GM12873 (cell line): ENCODE measurements at regions not wholly inside any gene's neighbourhood (a gene's known extent, or its start where the extent isn't known, plus 50 kb on each side); places are given as distances from the start of the nearest gene placed in this dataset.

ENCODE experiments used
- TF ChIP-seq, protein P1 (sequence below): IDR thresholded peaks from 2 replicates; pipeline ENCODE4 v1.5.1; 2012; ENCODE audit warnings: low read depth, mild to moderate bottlenecking, moderate library complexity, low read length, control low read depth; ENCODE audit not compliant: insufficient read depth; ENCODE audit errors: missing control alignments

DNA sequence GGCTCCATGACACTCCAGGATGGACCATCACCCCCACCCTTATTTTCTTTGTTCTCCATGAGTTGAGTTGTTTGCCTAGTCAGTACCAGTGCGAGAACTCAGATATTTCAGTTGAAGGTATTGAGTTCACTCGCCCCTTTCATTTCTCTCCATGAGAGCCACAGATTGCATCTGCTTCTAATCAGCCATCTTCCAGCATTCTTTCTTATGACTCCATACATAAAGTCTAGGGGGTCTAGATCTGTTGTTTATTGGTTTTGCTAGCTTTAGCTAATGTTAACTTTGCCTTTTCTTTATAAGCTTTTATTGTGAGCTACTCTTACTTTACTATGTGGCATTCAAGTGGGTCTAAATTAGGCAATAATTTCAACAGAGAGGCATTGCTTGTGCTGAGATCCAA, 71.6 kb upstream of the PDC start:
- TF ChIP-seq, protein P1, sequence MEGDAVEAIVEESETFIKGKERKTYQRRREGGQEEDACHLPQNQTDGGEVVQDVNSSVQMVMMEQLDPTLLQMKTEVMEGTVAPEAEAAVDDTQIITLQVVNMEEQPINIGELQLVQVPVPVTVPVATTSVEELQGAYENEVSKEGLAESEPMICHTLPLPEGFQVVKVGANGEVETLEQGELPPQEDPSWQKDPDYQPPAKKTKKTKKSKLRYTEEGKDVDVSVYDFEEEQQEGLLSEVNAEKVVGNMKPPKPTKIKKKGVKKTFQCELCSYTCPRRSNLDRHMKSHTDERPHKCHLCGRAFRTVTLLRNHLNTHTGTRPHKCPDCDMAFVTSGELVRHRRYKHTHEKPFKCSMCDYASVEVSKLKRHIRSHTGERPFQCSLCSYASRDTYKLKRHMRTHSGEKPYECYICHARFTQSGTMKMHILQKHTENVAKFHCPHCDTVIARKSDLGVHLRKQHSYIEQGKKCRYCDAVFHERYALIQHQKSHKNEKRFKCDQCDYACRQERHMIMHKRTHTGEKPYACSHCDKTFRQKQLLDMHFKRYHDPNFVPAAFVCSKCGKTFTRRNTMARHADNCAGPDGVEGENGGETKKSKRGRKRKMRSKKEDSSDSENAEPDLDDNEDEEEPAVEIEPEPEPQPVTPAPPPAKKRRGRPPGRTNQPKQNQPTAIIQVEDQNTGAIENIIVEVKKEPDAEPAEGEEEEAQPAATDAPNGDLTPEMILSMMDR = no peak

DNA sequence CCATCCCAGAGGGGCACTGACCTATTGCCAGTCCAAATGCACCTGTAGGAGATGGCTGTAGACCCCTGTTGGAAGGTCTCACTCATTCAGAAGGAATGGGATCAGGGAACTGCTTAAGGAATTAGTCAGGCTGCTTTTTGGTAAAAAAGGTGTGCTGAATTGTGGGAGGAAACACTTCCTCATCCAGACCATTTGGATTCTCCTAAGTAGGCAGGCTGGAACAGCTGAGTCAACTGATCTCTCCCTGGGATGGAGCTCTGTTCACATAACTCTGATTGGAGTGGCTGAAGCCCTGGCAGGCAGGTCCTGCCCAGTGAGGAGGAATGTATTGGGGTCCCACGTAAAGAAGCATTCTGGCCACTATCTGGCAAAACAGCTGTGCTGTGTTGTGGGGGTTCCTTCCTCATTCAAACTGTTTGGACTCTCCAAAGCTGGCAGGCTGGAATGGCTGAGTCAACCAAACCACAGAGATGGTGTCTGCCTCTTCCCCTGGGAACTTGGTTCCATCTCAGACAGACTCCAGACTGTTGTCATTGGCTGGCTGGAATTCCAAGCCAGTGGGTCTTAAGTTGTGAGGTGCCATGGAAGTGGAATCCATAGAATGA, 70.7 kb upstream of the PDC start:
- TF ChIP-seq, protein P1 = no peak

DNA sequence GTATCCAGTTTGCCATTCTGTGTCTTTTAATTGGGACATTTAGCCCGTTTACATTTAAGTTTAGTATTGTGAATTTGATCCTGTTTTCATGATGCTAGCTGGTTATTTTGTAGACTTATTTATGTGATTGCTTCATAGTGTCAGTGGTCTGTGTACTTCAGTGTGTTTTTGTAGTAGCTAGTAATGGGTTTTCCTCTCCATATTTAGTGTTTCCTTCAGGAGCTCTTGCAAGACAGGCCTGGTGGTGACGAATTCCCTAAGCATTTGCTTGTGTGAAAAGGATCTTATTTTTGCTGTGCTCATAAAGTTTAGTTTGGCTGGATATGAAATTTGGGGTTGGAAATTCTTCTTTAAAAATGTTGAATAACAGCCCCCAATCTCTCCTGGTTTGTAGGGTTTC, 69.2 kb upstream of the PDC start:
- TF ChIP-seq, protein P1 = no peak

DNA sequence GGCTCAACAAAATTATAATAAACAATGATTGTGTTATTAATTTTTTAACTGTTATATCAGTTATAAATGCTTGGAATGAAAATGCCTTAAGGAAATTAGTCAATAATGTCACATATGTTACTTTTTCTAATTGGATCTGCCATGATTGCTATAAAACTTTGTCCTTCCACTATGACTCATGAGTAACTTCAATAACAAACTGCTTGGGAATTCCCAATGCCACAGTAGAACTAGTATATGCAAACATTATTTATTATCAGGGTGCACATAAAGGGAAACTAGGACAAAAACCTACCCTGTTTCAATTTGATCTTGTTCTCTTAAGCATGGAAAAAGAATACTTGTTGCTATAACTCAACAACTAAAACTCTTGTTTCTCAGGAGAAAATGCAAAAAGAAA, 59.1 kb upstream of the PDC start:
- TF ChIP-seq, protein P1 = no peak

DNA sequence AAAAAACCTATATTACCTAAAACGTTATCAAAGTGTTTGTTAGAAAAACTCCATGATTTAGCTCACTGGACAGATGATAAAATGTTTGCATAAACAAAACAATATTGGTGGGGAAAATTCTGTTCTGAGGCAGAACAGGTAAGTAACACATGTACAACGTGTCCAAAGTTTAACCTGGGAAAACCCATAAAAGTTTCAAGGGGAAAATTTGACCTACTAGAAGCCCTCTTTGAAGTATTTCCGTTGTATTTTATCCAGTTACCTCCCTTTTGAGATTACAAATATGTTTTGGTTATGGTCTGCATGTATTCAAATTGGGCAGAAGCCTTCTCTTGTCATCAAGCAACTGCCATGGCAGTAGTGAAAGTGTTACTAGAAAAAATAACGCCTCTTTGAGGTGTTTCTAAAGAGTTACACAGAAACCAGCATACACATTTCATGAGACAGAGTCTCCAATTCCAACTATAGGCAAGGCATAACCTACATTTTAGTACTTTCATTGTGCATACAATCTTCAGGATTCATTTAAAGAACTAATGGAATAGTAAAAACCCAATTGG, 58.0 kb upstream of the PDC start:
- TF ChIP-seq, protein P1 = no peak

DNA sequence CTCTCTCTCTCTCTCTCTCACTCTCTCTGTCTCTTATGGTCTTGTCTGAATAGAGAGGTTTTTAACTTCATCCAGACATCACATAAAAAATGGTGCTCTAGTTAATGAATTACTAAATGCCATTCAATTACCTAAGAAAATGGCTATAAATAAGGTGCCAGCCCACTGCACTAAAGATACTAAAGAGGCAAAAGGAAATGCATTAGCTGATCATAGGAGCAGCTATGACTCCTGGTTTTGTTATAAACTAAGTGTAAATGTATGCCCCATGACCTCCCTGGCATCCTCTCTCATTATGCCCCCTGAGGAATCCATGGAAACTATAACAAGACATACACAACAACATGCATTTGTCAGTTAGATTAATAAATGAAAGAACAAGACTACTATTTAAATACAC, 57.5 kb upstream of the PDC start:
- TF ChIP-seq, protein P1 = no peak

DNA sequence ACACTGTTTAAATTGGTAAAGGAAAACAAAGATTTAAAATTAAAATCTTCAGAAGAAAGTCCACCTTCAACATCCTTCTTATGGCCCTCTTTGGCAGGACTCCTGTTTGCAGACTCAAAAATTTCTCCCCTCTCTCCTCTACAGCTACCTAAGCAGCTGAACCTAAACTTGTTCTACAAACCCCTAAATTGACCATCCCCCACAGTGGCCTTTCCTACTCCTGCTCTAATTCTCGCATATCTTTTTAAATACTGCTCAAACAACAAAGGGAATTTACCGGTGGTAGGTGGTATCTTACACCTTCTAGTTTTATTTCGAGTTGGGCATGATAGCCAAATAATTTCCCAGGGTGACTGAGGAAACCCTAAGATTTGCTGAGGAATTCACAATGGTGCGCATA, 53.5 kb upstream of the PDC start:
- TF ChIP-seq, protein P1 = no peak
